ENCODE measurements at regions not wholly inside any gene's neighbourhood (a gene's known extent, or its start where the extent isn't known, plus 50 kb on each side); places are given as distances from the start of the nearest gene placed in this dataset.

- TF ChIP-seq, protein P1, sequence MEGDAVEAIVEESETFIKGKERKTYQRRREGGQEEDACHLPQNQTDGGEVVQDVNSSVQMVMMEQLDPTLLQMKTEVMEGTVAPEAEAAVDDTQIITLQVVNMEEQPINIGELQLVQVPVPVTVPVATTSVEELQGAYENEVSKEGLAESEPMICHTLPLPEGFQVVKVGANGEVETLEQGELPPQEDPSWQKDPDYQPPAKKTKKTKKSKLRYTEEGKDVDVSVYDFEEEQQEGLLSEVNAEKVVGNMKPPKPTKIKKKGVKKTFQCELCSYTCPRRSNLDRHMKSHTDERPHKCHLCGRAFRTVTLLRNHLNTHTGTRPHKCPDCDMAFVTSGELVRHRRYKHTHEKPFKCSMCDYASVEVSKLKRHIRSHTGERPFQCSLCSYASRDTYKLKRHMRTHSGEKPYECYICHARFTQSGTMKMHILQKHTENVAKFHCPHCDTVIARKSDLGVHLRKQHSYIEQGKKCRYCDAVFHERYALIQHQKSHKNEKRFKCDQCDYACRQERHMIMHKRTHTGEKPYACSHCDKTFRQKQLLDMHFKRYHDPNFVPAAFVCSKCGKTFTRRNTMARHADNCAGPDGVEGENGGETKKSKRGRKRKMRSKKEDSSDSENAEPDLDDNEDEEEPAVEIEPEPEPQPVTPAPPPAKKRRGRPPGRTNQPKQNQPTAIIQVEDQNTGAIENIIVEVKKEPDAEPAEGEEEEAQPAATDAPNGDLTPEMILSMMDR (IDR thresholded peaks at IDR 0.05): no peak
- TF ChIP-seq EP300 (IDR thresholded peaks at IDR 0.05): no peak
- no peak for TF ChIP-seq POLR2A (IDR thresholded peaks at IDR 0.05)
- TF ChIP-seq POLR2AphosphoS5 (IDR thresholded peaks at IDR 0.05): no peak
Measured at GRCh38 chr14:71739273-71739990, 192.8 kb upstream of the RGS6 start.

Data from sigmoid colon (tissue), 4 donors.